GM12878 (cell line): ENCODE measurements at regions not wholly inside any gene's neighbourhood (a gene's known extent, or its start where the extent isn't known, plus 50 kb on each side); places are given as distances from the start of the nearest gene placed in this dataset.

ENCODE experiments used
- ATAC-seq: fragments of 200-7000 bp; cut with Tn5 transposase; 3 replicates; pipeline ENCODE4 v1.9.1; 2020; ENCODE audit warnings: mild to moderate bottlenecking, moderate library complexity
- BruUV-seq: library from RNA; stranded (reverse); fragments of 400-500 nt; replicated peaks from 2 replicates; lab custom pipeline; 2021; lab: Mats Ljungman, UMichigan
- CTCF ChIA-PET: fragments of 300-600 bp; sonication (Branson Sonifier 250); formaldehyde crosslinking; extraction: SDS; loops from one replicate; lab custom pipeline; 2021; ENCODE audit warnings: inconsistent platforms; lab: Yijun Ruan, JAX
- POLR2A ChIA-PET: fragments of 350-600 bp; formaldehyde crosslinking; extraction: SDS; loops from one replicate; lab custom pipeline; 2021; ENCODE audit warnings: inconsistent platforms; lab: Charles Lee
- RAD21 ChIA-PET: fragments of 300-600 bp; sonication (Branson Sonifier 250); formaldehyde crosslinking; loops from one replicate; lab custom pipeline; 2023; ENCODE audit warnings: antibody characterized with exemption; ENCODE audit not compliant: unreplicated experiment; lab: Charles Lee
- SMC1A ChIA-PET: fragments of 300-600 bp; sonication (Branson Sonifier 250); formaldehyde crosslinking; loops from one replicate; lab custom pipeline; 2023; ENCODE audit not compliant: unreplicated experiment, uncharacterized antibody; lab: Charles Lee
- DNase-seq: peaks from one replicate; pipeline ENCODE4 v3.0.0-alpha.2; 2011; ENCODE audit warnings: low read depth, low spot score
- FAIRE-seq: peaks from 3 replicates; lab custom pipeline; 2011; peaks lifted over from hg19 to GRCh38; lab: Jason Lieb, UNC
- H2AFZ ChIP-seq: 2 replicates; pipeline ENCODE4 v1.6.0; 2011; ENCODE audit warnings: low read depth, low read length, control low read depth; ENCODE audit not compliant: control insufficient read depth
- H3K27ac ChIP-seq: 2 replicates; pipeline ENCODE4 v1.5.1; 2011; ENCODE audit warnings: control low read depth; ENCODE audit not compliant: control insufficient read depth, insufficient read depth
- H3K27me3 ChIP-seq, 2 experiments: replicated peaks in 1 of 2; 2 replicates each; pipeline versions ENCODE4 v1.6.0 to v1.6.1; 2011; ENCODE audit warnings: low read length in 1 of 2; ENCODE audit not compliant: control insufficient read depth in 2 of 2, insufficient read depth in 2 of 2
- H3K36me3 ChIP-seq, 2 experiments: 2 replicates each; pipeline ENCODE4 v1.5.1; 2011; ENCODE audit warnings: low read length in 1 of 2; ENCODE audit not compliant: control insufficient read depth in 2 of 2, insufficient read depth in 2 of 2
- H3K4me1 ChIP-seq: 2 replicates; pipeline ENCODE4 v1.6.1; 2011; ENCODE audit warnings: mild to moderate bottlenecking, low read length, moderate library complexity, mixed read lengths; ENCODE audit not compliant: control insufficient read depth, insufficient read depth
- H3K4me2 ChIP-seq: 2 replicates; pipeline ENCODE4 v1.6.0; 2011; ENCODE audit warnings: control low read depth; ENCODE audit not compliant: control insufficient read depth, insufficient read depth
- H3K4me3 ChIP-seq: fragments of 200-600 bp; sonication (generic); 2 replicates; pipeline ENCODE4 v1.5.1; 2016
- H3K79me2 ChIP-seq: 2 replicates; pipeline ENCODE4 v1.6.0; 2011; ENCODE audit warnings: low read length; ENCODE audit not compliant: control insufficient read depth, insufficient read depth
- H3K9ac ChIP-seq: 2 replicates; pipeline ENCODE4 v1.8.0; 2011; ENCODE audit warnings: low read length, control low read depth, mixed read lengths; ENCODE audit not compliant: control insufficient read depth, insufficient read depth
- H3K9me3 ChIP-seq: replicated peaks from 3 replicates; pipeline ENCODE4 v1.5.1; 2011; ENCODE audit warnings: mild to moderate bottlenecking, low read length; ENCODE audit not compliant: control insufficient read depth, insufficient read depth
- H4K20me1 ChIP-seq: 2 replicates; pipeline ENCODE4 v1.6.0; 2011; ENCODE audit not compliant: control insufficient read depth, insufficient read depth
- CBX3 ChIP-seq: fragments of 200-600 bp; sonication (generic); IDR thresholded peaks from 2 replicates; pipeline ENCODE4 v1.6.1; 2016; ENCODE audit warnings: low read depth, borderline replicate concordance
- HDAC2 ChIP-seq: fragments of 200-600 bp; sonication (generic); IDR thresholded peaks from 2 replicates; pipeline ENCODE4 v1.6.1; 2017
- IRF4 ChIP-seq: IDR thresholded peaks from 2 replicates; pipeline ENCODE4 v1.6.1; 2011; ENCODE audit warnings: low read depth, low read length
- MEF2A ChIP-seq: IDR thresholded peaks from 2 replicates; pipeline ENCODE4 v1.6.1; 2011; ENCODE audit warnings: low read depth, mild to moderate bottlenecking, low read length, moderate library complexity; ENCODE audit not compliant: insufficient read depth
- REST ChIP-seq: IDR thresholded peaks from 2 replicates; pipeline ENCODE4 v1.6.1; 2012; ENCODE audit warnings: mild to moderate bottlenecking, low read depth, low read length
- ZNF207 ChIP-seq: fragments of 450-650 bp; IDR thresholded peaks from 2 replicates; pipeline ENCODE4 v1.6.1; 2014; ENCODE audit warnings: antibody characterized with exemption, mild to moderate bottlenecking, borderline replicate concordance
- ZNF274 ChIP-seq: IDR thresholded peaks from one replicate; pipeline ENCODE4 v1.8.0; 2011; ENCODE audit not compliant: insufficient read length, insufficient read depth
- WGBS: methylation state at CpG from one replicate; pipeline ENCODE4 v1.1.6; 2016; ENCODE audit warnings: low lambda C conversion rate; ENCODE audit not compliant: insufficient replicate concordance, insufficient coverage; ENCODE audit errors: missing lambda C conversion rate; 5-methylcytosine and 5-hydroxymethylcytosine counted together
- in situ Hi-C: fragments of 300-500 bp; cut with MboI; formaldehyde crosslinking; loops from 9 replicates; pipeline ENCODE4 v1.14.3; 2018; ENCODE audit warnings: mixed read lengths
- intact Hi-C: fragments of 100-400 bp; cut with micrococcal nuclease; formaldehyde crosslinking; loops from one replicate; pipeline ENCODE4 v1.14.2; 2022; ENCODE audit not compliant: unreplicated experiment
- TF ChIP-seq, protein P1 (sequence below): fragments of 450-650 bp; IDR thresholded peaks from 2 replicates; pipeline ENCODE4 v1.6.1; 2016; ENCODE audit warnings: mild to moderate bottlenecking, moderate library complexity, borderline replicate concordance
- TF ChIP-seq, protein P2 (sequence below): fragments of 450-650 bp; IDR thresholded peaks from 2 replicates; pipeline ENCODE4 v1.6.1; 2017; ENCODE audit warnings: mild to moderate bottlenecking

DNA sequence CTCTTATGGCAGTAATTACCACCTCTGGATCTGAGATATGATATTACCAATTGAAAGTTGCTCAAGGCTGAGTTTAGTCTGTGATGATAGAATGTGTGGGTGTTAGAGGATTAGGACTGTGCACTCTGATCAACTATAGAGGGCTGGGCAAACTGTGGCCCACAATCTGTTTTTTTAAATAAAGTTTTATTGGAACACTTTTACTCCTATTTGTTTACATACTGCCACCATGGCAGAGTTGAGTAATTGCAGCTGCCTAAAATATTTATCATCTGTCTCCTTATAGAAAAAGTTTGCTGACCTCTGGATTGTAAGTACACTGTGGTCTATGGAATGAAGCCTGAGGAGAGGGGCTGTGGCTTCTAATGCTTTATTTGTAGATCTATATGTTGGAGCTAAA, 71.5 kb upstream of the N4BP1 start:
- no peak for TF ChIP-seq CBX3
- TF ChIP-seq, protein P1, sequence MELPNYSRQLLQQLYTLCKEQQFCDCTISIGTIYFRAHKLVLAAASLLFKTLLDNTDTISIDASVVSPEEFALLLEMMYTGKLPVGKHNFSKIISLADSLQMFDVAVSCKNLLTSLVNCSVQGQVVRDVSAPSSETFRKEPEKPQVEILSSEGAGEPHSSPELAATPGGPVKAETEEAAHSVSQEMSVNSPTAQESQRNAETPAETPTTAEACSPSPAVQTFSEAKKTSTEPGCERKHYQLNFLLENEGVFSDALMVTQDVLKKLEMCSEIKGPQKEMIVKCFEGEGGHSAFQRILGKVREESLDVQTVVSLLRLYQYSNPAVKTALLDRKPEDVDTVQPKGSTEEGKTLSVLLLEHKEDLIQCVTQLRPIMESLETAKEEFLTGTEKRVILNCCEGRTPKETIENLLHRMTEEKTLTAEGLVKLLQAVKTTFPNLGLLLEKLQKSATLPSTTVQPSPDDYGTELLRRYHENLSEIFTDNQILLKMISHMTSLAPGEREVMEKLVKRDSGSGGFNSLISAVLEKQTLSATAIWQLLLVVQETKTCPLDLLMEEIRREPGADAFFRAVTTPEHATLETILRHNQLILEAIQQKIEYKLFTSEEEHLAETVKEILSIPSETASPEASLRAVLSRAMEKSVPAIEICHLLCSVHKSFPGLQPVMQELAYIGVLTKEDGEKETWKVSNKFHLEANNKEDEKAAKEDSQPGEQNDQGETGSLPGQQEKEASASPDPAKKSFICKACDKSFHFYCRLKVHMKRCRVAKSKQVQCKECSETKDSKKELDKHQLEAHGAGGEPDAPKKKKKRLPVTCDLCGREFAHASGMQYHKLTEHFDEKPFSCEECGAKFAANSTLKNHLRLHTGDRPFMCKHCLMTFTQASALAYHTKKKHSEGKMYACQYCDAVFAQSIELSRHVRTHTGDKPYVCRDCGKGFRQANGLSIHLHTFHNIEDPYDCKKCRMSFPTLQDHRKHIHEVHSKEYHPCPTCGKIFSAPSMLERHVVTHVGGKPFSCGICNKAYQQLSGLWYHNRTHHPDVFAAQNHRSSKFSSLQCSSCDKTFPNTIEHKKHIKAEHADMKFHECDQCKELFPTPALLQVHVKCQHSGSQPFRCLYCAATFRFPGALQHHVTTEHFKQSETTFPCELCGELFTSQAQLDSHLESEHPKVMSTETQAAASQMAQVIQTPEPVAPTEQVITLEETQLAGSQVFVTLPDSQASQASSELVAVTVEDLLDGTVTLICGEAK, result peak; percentile 86
- no peak for DNase-seq
- H3K27me3 ChIP-seq, result no peaks in the 10 kb centered on the region; a peak in 1 of 4 replicates
- H3K9me3 ChIP-seq, result no peaks in the 10 kb centered on the region
- CTCF ChIA-PET, result interaction anchor here (1.2 kb wide), 1 partner anchor 14 kb away, joined by 3 read pairs; no protein-coding TSS in a partner anchor
- no peak overlapping the region for H3K27ac ChIP-seq
- RAD21 ChIA-PET, result no interaction called here
- H2AFZ ChIP-seq, result no peak overlapping the region
- no peak overlapping the region for H3K4me2 ChIP-seq
- H3K4me3 ChIP-seq, result no peak overlapping the region
- POLR2A ChIA-PET, result no interaction called here
- no peaks in the 10 kb centered on the region for H3K36me3 ChIP-seq
- no peaks in the 10 kb centered on the region for H3K4me1 ChIP-seq
- in situ Hi-C loops (no loop called here), intact Hi-C loops (loop anchor here (10.0 kb wide), 1 partner anchor 313 kb away; no protein-coding TSS in a partner anchor)
- no peaks in the 10 kb centered on the region for H4K20me1 ChIP-seq
- H3K9ac ChIP-seq, result no peak overlapping the region
- SMC1A ChIA-PET, result no interaction called here
- no peaks in the 10 kb centered on the region for H3K79me2 ChIP-seq
- BruUV-seq, result no TSS peak
- ATAC-seq, result no peak
- no peak for FAIRE-seq

DNA sequence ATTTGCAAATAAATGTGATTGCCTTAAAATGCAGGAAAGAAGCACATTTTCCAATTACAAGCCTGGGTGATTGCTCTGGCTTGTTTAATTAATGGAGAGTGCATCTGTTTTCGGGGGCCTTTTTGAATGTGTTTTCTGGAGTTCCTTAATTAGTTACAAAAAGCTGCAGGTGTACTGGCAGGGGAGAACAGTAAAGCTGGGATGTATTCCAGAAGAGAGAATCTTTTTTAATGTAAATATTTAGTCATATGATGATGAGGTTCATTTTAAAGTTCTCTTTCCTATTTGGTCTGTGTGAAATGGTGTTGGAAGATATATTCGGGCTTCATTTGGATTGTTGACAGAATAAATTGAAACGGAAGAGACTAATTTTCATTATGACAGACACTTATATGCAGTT, 70.9 kb upstream of the N4BP1 start:
- ATAC-seq (no peak), DNase-seq (no peak), FAIRE-seq (no peak)
- no peaks in the 10 kb centered on the region for H3K79me2 ChIP-seq
- H2AFZ ChIP-seq, result no peak overlapping the region
- no peak overlapping the region for H3K4me2 ChIP-seq
- ChIA-PET POLR2A (no interaction called here), SMC1A (no interaction called here), RAD21 (no interaction called here), CTCF (no interaction called here)
- no peaks in the 10 kb centered on the region; a peak in 1 of 4 replicates for H3K27me3 ChIP-seq
- BruUV-seq, result no TSS peak
- no peaks in the 10 kb centered on the region for H3K9me3 ChIP-seq
- no peaks in the 10 kb centered on the region for H4K20me1 ChIP-seq
- H3K4me3 ChIP-seq, result no peak overlapping the region
- in situ Hi-C loops, result no loop called here
- H3K4me1 ChIP-seq, result no peaks in the 10 kb centered on the region
- no peak overlapping the region for H3K9ac ChIP-seq
- WGBS, result 2% methylated on average over 3 of the region's 3 CpGs
- intact Hi-C loops, result loop anchor here (10.0 kb wide), 1 partner anchor 314 kb away; no protein-coding TSS in a partner anchor
- H3K27ac ChIP-seq, result no peak overlapping the region
- no peaks in the 10 kb centered on the region for H3K36me3 ChIP-seq
- TF ChIP-seq IRF4, result no peak
- no peak for TF ChIP-seq MEF2A
- no peak for TF ChIP-seq REST
- TF ChIP-seq ZNF207, result no peak
- TF ChIP-seq, protein P2, sequence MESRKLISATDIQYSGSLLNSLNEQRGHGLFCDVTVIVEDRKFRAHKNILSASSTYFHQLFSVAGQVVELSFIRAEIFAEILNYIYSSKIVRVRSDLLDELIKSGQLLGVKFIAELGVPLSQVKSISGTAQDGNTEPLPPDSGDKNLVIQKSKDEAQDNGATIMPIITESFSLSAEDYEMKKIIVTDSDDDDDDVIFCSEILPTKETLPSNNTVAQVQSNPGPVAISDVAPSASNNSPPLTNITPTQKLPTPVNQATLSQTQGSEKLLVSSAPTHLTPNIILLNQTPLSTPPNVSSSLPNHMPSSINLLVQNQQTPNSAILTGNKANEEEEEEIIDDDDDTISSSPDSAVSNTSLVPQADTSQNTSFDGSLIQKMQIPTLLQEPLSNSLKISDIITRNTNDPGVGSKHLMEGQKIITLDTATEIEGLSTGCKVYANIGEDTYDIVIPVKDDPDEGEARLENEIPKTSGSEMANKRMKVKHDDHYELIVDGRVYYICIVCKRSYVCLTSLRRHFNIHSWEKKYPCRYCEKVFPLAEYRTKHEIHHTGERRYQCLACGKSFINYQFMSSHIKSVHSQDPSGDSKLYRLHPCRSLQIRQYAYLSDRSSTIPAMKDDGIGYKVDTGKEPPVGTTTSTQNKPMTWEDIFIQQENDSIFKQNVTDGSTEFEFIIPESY, result no peak
- TF ChIP-seq ZNF274, result no peak
- TF ChIP-seq HDAC2, result no peak
